ENCODE measurements at regions not wholly inside any gene's neighbourhood (a gene's known extent, or its start where the extent isn't known, plus 50 kb on each side); places are given as distances from the start of the nearest gene placed in this dataset.

DNA sequence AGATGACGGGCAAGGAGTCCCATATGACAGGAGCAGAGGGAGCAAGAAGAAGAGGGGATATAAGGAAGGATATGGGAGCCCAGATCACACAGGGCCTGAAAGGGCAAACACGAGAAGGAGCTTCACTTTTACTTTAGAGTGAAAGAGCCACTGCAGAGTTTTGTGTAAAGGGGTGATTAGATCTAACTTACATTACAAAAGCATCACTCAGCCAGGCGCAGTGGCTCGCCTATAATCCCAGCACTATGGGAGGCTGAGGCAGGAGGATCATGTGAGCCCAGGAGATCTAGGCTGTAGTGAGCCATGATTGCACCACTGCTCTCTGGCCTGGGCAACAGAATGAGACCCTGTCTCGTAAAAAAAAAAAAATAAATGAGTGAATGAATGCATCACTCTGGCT, 91.1 kb downstream of the MPP7 start:
- TF ChIP-seq GATA2 (IDR thresholded peaks at IDR 0.05; ENCODE audit: low read depth, low read length) (no peak), GATA3 (IDR thresholded peaks at IDR 0.05; ENCODE audit: low read depth, low read length) (no peak)
